RWPE1 (cell line): ENCODE measurements at regions not wholly inside any gene's neighbourhood (a gene's known extent, or its start where the extent isn't known, plus 50 kb on each side); places are given as distances from the start of the nearest gene placed in this dataset.
"Not testable (repeated sequence)": the region's sequence is repeated elsewhere in the genome, so short reads cannot be mapped to it uniquely, and the experiment has no call there.

Experiments
- CTCF ChIA-PET: fragments of 350-600 bp; sonication (Branson Sonifier 250); formaldehyde crosslinking; extraction: SDS; loops from one replicate; lab custom pipeline; 2021; lab: Yijun Ruan, JAX
- POLR2A ChIA-PET: fragments of 400-600 bp; formaldehyde crosslinking; extraction: SDS; loops from one replicate; lab custom pipeline; 2020; ENCODE audit warnings: antibody characterized with exemption; ENCODE audit not compliant: low non-redundant PET; lab: Yijun Ruan, JAX
- DNase-seq: peaks from one replicate; pipeline ENCODE4 v3.0.0; 2012; ENCODE audit warnings: low spot score
- H3K27ac ChIP-seq: fragments of 450-650 bp; 2 replicates; pipeline ENCODE4 v1.5.1; 2017
- TF ChIP-seq, protein P1 (sequence below): fragments of 450-650 bp; conservative IDR thresholded peaks from 2 replicates; pipeline ENCODE4 v1.5.1; 2017; ENCODE audit warnings: low read depth, mild to moderate bottlenecking

DNA sequence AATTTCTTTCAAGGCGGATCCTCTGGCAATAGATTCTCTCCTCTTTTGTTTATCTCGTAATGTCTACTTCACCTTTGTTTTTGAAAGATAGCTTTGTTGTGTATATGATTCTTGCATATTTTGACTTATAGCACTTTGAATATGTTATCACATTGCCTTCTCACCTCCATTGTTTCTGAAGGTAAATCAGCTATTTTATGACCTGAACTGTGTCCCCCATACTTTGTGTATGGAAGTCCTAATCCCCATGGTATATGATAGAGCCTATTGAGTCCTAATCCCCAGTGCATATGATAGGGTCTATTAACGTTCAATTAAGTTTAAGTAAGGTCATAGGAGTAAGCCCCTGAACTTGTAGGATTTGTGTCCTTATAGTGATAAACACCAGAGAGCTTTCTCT is 910.2 kb upstream of the NUDT12 start:
- POLR2A ChIA-PET = no interaction called here
- no peak overlapping the region for H3K27ac ChIP-seq
- TF ChIP-seq, protein P1, sequence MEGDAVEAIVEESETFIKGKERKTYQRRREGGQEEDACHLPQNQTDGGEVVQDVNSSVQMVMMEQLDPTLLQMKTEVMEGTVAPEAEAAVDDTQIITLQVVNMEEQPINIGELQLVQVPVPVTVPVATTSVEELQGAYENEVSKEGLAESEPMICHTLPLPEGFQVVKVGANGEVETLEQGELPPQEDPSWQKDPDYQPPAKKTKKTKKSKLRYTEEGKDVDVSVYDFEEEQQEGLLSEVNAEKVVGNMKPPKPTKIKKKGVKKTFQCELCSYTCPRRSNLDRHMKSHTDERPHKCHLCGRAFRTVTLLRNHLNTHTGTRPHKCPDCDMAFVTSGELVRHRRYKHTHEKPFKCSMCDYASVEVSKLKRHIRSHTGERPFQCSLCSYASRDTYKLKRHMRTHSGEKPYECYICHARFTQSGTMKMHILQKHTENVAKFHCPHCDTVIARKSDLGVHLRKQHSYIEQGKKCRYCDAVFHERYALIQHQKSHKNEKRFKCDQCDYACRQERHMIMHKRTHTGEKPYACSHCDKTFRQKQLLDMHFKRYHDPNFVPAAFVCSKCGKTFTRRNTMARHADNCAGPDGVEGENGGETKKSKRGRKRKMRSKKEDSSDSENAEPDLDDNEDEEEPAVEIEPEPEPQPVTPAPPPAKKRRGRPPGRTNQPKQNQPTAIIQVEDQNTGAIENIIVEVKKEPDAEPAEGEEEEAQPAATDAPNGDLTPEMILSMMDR = no peak
- DNase-seq = no peak
- CTCF ChIA-PET = no interaction called here

DNA sequence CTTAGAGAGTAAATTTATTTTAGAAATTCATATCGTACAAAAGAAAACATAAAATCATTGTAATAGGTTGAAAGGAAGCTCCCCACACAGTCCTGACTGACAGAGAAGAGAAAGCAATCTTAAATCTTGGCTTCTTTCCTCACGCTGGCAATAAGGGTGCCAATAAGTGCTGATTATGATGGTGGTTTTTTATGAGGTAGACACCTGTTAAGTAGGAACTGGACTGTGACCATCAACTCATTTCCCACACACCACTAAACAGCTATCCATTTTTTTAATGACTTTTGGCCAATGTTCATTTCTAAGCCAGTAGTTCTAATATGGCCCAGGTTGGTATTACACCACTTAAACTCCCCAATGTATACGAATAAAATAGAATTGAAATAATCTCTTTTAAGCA is 893.5 kb upstream of the NUDT12 start:
- POLR2A ChIA-PET = no interaction called here
- no peak overlapping the region for H3K27ac ChIP-seq
- DNase-seq = no peak
- CTCF ChIA-PET = no interaction called here
- TF ChIP-seq, protein P1 = no peak

DNA sequence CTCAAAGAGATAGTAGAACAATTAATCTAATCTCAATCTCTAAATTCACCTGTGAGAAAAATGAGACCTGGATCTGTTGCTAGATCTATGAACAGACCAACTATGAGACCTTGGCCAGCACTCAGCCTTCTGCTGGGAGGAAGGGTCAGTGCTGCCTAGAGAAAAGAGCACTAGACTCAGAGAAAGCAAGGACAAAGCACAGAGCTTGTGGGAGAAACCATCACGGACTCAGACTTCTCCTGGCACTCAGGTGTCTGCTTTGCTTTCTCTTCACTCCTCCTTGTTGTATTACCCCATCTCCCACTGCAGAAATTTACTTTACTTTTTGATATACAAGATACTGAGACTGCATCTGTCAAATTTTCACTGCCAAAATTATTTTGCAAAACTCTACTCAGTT is 890.0 kb upstream of the NUDT12 start:
- no peak for DNase-seq
- ChIA-PET CTCF (no interaction called here), POLR2A (no interaction called here)
- H3K27ac ChIP-seq = no peak overlapping the region
- TF ChIP-seq, protein P1 = no peak

DNA sequence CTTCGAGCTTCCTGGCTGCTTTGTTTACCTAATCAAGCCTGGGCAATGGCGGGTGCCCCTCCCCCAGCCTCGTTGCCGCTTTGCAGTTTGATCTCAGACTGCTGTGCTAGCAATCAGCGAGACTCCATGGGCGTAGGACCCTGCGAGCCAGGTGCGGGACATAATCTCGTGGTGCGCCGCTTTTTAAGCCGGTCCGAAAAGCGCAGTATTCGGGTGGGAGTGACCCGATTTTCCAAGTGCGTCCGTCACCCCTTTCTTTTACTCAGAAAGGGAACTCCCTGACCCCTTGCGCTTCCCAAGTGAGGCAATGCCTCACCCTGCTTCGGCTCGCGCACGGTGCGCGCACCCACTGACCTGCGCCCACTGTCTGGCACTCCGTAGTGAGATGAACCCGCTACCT is 889.3 kb upstream of the NUDT12 start:
- DNase-seq, H3K27ac ChIP-seq, CTCF ChIA-PET, POLR2A ChIA-PET: not testable (repeated sequence)

DNA sequence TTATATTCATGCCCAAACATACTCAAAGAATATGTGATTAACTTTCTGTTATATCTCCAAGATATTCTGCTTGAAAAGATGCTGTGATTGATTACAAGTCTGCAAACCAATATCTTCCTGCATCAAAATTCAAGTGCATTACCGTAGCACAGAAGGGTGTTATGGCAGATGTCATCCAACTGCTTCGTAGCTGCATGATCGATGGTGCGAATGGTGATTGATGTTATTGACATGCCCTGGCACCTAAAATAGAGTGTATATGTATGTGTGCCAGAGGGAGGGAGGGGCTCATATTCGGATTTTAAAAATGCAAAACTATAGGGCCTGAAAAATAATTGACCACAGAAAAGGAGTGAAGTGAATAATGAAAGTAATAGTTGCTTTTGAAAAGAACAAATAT is 882.1 kb upstream of the NUDT12 start:
- no peak overlapping the region for H3K27ac ChIP-seq
- ChIA-PET POLR2A (no interaction called here), CTCF (no interaction called here)
- DNase-seq = no peak
- TF ChIP-seq, protein P1 = no peak

DNA sequence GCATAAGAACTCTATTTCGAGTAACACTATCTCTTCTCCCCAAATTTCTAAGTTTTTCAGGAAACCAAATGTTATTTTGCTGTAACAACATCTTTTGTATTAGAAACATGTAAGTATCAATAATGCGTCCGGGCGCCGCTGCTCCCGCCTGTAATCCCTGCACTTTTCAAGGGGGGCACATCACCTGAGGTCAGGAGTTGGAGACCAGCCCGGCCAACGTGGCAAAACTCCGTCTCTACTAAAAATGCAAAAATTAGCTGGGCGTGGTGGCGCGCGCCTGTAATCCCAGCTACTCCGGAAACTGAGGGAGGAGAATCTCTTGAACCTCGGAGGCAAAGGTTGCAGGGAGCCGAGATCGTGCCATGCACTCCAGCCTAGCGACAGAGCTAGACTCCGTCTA is 881.1 kb upstream of the NUDT12 start:
- ChIA-PET POLR2A (no interaction called here), CTCF (no interaction called here)
- TF ChIP-seq, protein P1 = no peak
- DNase-seq = no peak
- no peak overlapping the region for H3K27ac ChIP-seq

DNA sequence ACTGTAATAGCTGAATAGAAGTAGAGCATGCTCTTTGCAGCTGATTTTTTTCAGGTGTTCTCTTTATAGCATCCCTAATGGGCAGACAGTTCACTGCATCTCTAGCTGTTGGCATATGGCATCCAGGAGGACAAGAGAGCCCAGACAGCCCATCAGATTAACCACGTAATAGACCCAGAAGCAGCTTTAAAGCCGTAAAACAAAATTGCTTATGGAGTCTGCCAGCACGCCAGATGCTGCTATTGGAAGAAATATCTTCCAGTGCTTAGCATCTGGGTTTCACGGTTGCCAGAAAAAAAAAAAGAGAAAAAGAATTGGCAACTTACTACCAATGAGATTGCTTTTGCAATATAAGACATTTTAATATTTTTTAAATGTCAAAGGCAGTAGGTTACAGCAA is 869.4 kb upstream of the NUDT12 start:
- POLR2A ChIA-PET = no interaction called here
- H3K27ac ChIP-seq = no peak overlapping the region
- DNase-seq = no peak
- TF ChIP-seq, protein P1 = no peak
- CTCF ChIA-PET = interaction anchor here (0.7 kb wide), 1 partner anchor 60 kb away, joined by 3 read pairs; no protein-coding TSS in a partner anchor
